Spleen (tissue), 11 donors: ENCODE measurements at regions not wholly inside any gene's neighbourhood (a gene's known extent, or its start where the extent isn't known, plus 50 kb on each side); places are given as distances from the start of the nearest gene placed in this dataset.

Experiments
- DNase-seq: peaks from one replicate; pipeline ENCODE4 v3.0.0-alpha.2; 2020
- H3K27ac ChIP-seq, 8 donors: fragments of 200-600 bp; sonication (generic) in 7 of 8; 1 replicate in 4 of 8; 2 replicates in 4 of 8; pipeline versions ENCODE4 v1.5.0 to v1.8.0; 2016 to 2021; ENCODE audit warnings: inconsistent platforms in 4 of 8, mild to moderate bottlenecking in 4 of 8, moderate library complexity in 1 of 8
- H3K27me3 ChIP-seq, 7 donors: fragments of 200-600 bp; sonication (generic) in 6 of 7; replicated peaks in 1 of 7; 1 replicate in 4 of 7; 2 replicates in 3 of 7; pipeline versions ENCODE4 v1.5.0 to v1.8.0; 2016 to 2021; ENCODE audit warnings: inconsistent platforms in 3 of 7, mild to moderate bottlenecking in 1 of 7
- H3K36me3 ChIP-seq, 6 donors: fragments of 200-600 bp; sonication (generic) in 5 of 6; 1 replicate in 4 of 6; 2 replicates in 2 of 6; pipeline versions ENCODE4 v1.5.0 to v1.8.0; 2016 to 2021; ENCODE audit warnings: inconsistent platforms in 2 of 6
- H3K4me1 ChIP-seq, 6 donors: fragments of 200-600 bp; sonication (generic) in 5 of 6; 1 replicate in 3 of 6; 2 replicates in 3 of 6; pipeline versions ENCODE4 v1.5.0 to v1.8.0; 2016 to 2021; ENCODE audit warnings: inconsistent platforms in 3 of 6
- H3K4me3 ChIP-seq, 8 donors: fragments of 200-600 bp; sonication (generic) in 7 of 8; 1 replicate in 4 of 8; 2 replicates in 4 of 8; pipeline versions ENCODE4 v1.5.0 to v1.8.0; 2016 to 2021; ENCODE audit warnings: inconsistent platforms in 4 of 8, mild to moderate bottlenecking in 4 of 8, moderate library complexity in 2 of 8
- H3K9me3 ChIP-seq, 8 donors: fragments of 200-600 bp; sonication (generic) in 7 of 8; 1 replicate in 4 of 8; 2 replicates in 4 of 8; pipeline versions ENCODE4 v1.5.0 to v1.8.0; 2016 to 2021; ENCODE audit warnings: inconsistent platforms in 4 of 8
- CTCF ChIP-seq, 11 experiments: fragments of 200-600 bp in 7 of 11; fragments of 450-650 bp in 4 of 11; sonication (generic) in 4 of 11; IDR thresholded peaks in 8 of 11; conservative IDR thresholded peaks in 3 of 11; 1 replicate in 7 of 11; 2 replicates in 4 of 11; pipeline versions ENCODE4 v1.4.0 to v1.8.0; 2016 to 2021; ENCODE audit warnings: antibody characterized with exemption in 11 of 11, inconsistent platforms in 4 of 11, mild to moderate bottlenecking in 1 of 11
- POLR2A ChIP-seq, 3 donors: fragments of 450-650 bp; IDR thresholded peaks; one replicate each; pipeline ENCODE4 v1.5.1; 2017; ENCODE audit warnings: antibody characterized with exemption in 3 of 3, mild to moderate bottlenecking in 1 of 3
- POLR2AphosphoS5 ChIP-seq, 3 donors: sonication (generic); formaldehyde crosslinking; IDR thresholded peaks; one replicate each; pipeline ENCODE4 v1.5.1; 2017; ENCODE audit warnings: antibody characterized with exemption in 3 of 3
- WGBS, 5 donors: extraction: QIAGEN DNeasy Blood & Tissue Kit in 3 of 5; methylation state at CpG; one replicate each; pipeline versions ENCODE4 v1.1.5 to v1.1.7; 2013 to 2018; 5-methylcytosine and 5-hydroxymethylcytosine counted together
- intact Hi-C: fragments of 100-400 bp; cut with DNase I; formaldehyde crosslinking; loops from one replicate; pipeline ENCODE4 v1.15.0; 2023; ENCODE audit warnings: low total_unique reads
- donor health status: healthy with polysubstance abuse.
- donor health status: DM: no; HTN: no; CAD: no; lungs with moderate emphysema.
- donor health status: DM: no; HTN: no; CAD: no.
- donor health status: Bipolar disorder and iron deficiency.
- donor health status: healthy.
- donor health status: DM: no; HTN: no; CAD: no.
- donor health status: DM: yes; HTN: yes; CAD: no.

DNA sequence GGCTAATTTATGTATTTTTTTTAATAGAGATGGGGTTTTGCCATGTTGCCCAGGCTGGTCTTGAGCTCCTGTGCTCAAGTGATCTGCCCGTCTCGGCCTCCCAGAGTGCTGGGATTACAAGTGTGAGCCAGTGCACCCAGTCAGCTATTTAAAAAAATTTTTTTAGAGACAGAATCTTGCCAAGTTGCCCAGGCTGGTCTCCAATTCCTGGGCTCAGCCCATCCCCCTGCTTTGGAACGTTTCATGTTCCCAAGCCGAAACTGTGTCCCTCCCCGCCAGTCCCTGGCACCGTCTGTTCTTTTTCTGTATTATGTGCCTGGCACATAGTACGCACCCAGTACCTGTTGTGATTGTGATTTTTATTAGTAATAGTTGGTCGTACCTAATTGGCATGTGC, 63.1 kb upstream of the MGAT5 start:
- H3K4me1 ChIP-seq, result peaks cover 0 to 78% (median 18%) of the 10 kb centered on the region in 6 donors

DNA sequence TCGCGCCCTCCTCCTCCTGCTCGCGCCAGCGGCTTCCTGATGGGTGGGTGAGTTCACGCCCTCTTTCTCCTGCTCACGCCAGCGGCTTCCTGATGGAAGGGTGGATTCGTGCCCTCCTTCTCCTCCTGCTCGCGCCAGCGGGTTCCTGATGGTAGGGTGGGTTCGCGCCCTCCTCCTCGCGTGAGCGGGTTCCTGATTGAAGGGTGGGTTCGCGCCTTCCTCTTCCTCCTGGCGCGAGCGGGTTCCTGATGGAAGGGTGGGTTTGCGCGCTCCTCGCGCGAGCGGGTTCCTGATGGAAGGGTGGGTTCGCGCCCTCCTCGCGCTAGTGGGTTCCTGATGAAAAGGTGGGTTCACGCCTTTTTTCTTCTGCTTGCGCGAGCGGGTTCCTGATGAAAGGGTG, 62.0 kb upstream of the MGAT5 start:
- DNase-seq, result no peak
- 97 to 98% (median 98%) methylated on average over 36 of the region's 36 CpGs for WGBS, 5 donors

More for the DNA sequence above, 63.1 kb upstream of the MGAT5 start:
- WGBS, 5 donors, result 95 to 99% (median 97%) methylated on average over 8 of the region's 8 CpGs
- Histone ChIP-seq H3K4me3 (no peak overlapping the region), H3K27me3 (no peaks in the 10 kb centered on the region), H3K9me3 (peaks cover 0 to 10% (median 8%) of the 10 kb centered on the region in 8 donors), H3K36me3 (peaks cover 0 to 25% (median 0%) of the 10 kb centered on the region in 6 donors), H3K27ac (no peak overlapping the region)
- intact Hi-C loops, result no loop called here
- no peak for TF ChIP-seq CTCF (IDR thresholded peaks at IDR 0.05 in 8 of 11, conservative IDR thresholded peaks at IDR 0.05 in 3 of 11)
- no peak for TF ChIP-seq POLR2AphosphoS5 (IDR thresholded peaks at IDR 0.05)
- TF ChIP-seq POLR2A (IDR thresholded peaks at IDR 0.05), result no peak
- DNase-seq, result no peak

GRCh38 chr2:134193006-134193405, 60.9 kb upstream of the MGAT5 start:
- Histone ChIP-seq H3K27ac (no peak overlapping the region), H3K36me3 (peaks cover 0 to 17% (median 0%) of the 10 kb centered on the region in 6 donors), H3K4me3 (no peak overlapping the region), H3K4me1 (peaks cover 6 to 84% (median 35%) of the 10 kb centered on the region in 6 donors), H3K27me3 (no peaks in the 10 kb centered on the region), H3K9me3 (peaks cover 0 to 10% (median 8%) of the 10 kb centered on the region in 8 donors)
- WGBS, 5 donors, result 90 to 100% (median 96%) methylated on average over 1 of the region's 1 CpG
- no peak for DNase-seq
- intact Hi-C loops, result no loop called here
- TF ChIP-seq POLR2A (IDR thresholded peaks at IDR 0.05), result no peak
- no peak for TF ChIP-seq POLR2AphosphoS5 (IDR thresholded peaks at IDR 0.05)
- TF ChIP-seq CTCF (IDR thresholded peaks at IDR 0.05 in 8 of 11, conservative IDR thresholded peaks at IDR 0.05 in 3 of 11), result no peak

More for the DNA sequence above, 62.0 kb upstream of the MGAT5 start:
- Histone ChIP-seq H3K36me3 (peaks cover 0 to 20% (median 0%) of the 10 kb centered on the region in 6 donors), H3K27ac (no peak overlapping the region), H3K27me3 (no peaks in the 10 kb centered on the region), H3K4me3 (no peak overlapping the region), H3K4me1 (peaks cover 0 to 80% (median 24%) of the 10 kb centered on the region in 6 donors), H3K9me3 (peaks cover 0 to 10% (median 8%) of the 10 kb centered on the region in 8 donors)
- TF ChIP-seq POLR2AphosphoS5 (IDR thresholded peaks at IDR 0.05) (no peak), CTCF (IDR thresholded peaks at IDR 0.05 in 8 of 11, conservative IDR thresholded peaks at IDR 0.05 in 3 of 11) (no peak), POLR2A (IDR thresholded peaks at IDR 0.05) (no peak)
- intact Hi-C loops, result no loop called here

DNA sequence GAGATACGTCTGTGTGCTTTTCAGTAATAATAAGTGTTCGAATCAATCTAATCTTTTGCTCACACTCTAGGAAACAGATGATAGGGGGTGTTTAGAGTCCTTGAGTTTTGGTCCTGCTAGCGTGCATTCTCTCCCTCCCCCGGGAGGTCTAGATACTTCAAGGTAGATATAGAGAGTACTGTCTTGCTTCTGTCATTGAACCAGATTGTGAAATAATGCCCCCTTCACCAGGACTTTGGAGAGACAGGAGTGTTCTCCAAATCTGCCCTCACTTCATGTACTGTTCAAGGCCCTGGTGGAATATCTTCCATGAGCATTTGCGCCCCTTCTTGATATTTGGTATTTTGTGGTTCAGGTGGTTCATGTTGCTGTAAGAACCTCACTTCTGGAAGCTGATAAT, 59.4 kb upstream of the MGAT5 start:
- peaks cover 0 to 10% (median 8%) of the 10 kb centered on the region in 8 donors for H3K9me3 ChIP-seq
- no peak for DNase-seq
- peaks cover 0 to 17% (median 0%) of the 10 kb centered on the region in 6 donors for H3K36me3 ChIP-seq
- no peak overlapping the region for H3K27ac ChIP-seq
- H3K4me3 ChIP-seq, result no peak overlapping the region
- TF ChIP-seq POLR2AphosphoS5 (IDR thresholded peaks at IDR 0.05), result no peak
- H3K27me3 ChIP-seq, result no peaks in the 10 kb centered on the region
- intact Hi-C loops, result no loop called here
- 82 to 90% (median 84%) methylated on average over 5 of the region's 5 CpGs for WGBS, 5 donors
- peaks cover 6 to 90% (median 43%) of the 10 kb centered on the region in 6 donors for H3K4me1 ChIP-seq
